Peyer's patch (tissue), 4 donors: ENCODE measurements at regions not wholly inside any gene's neighbourhood (a gene's known extent, or its start where the extent isn't known, plus 50 kb on each side); places are given as distances from the start of the nearest gene placed in this dataset.

Experiments used
- DNase-seq, 3 donors: peaks; one replicate each; pipeline ENCODE4 v3.0.0-alpha.2; 2017 to 2019
- H3K27ac ChIP-seq, 4 donors: fragments of 200-600 bp; sonication (generic); one replicate each; pipeline ENCODE4 v1.5.1; 2016 to 2019
- H3K27me3 ChIP-seq, 2 donors: fragments of 200-600 bp; sonication (generic); one replicate each; pipeline ENCODE4 v1.5.1; 2019
- H3K36me3 ChIP-seq, 3 donors: fragments of 200-600 bp; sonication (generic); one replicate each; pipeline ENCODE4 v1.5.1; 2016 to 2019
- H3K4me1 ChIP-seq, 4 donors: fragments of 200-600 bp; sonication (generic); one replicate each; pipeline ENCODE4 v1.5.1; 2016 to 2019
- H3K4me3 ChIP-seq, 4 donors: fragments of 200-600 bp; sonication (generic); 1 replicate in 3 of 4; 2 replicates in 1 of 4; pipeline ENCODE4 v1.5.1; 2016 to 2019; ENCODE audit warnings: mild to moderate bottlenecking in 1 of 4
- H3K9me3 ChIP-seq, 4 donors: fragments of 200-600 bp; sonication (generic); one replicate each; pipeline ENCODE4 v1.5.1; 2016 to 2019; ENCODE audit warnings: mild to moderate bottlenecking in 1 of 4
- CTCF ChIP-seq, 6 experiments: fragments of 450-650 bp in 4 of 6; fragments of 200-600 bp in 2 of 6; sonication (generic) in 1 of 6; IDR thresholded peaks; one replicate each; pipeline ENCODE4 v1.5.1; 2017 to 2019; ENCODE audit warnings: antibody characterized with exemption in 6 of 6, mild to moderate bottlenecking in 3 of 6, moderate library complexity in 1 of 6
- POLR2A ChIP-seq, 2 donors: fragments of 450-650 bp; IDR thresholded peaks; one replicate each; pipeline ENCODE4 v1.5.1; 2017; ENCODE audit warnings: antibody characterized with exemption in 2 of 2, mild to moderate bottlenecking in 2 of 2, moderate library complexity in 2 of 2

DNA sequence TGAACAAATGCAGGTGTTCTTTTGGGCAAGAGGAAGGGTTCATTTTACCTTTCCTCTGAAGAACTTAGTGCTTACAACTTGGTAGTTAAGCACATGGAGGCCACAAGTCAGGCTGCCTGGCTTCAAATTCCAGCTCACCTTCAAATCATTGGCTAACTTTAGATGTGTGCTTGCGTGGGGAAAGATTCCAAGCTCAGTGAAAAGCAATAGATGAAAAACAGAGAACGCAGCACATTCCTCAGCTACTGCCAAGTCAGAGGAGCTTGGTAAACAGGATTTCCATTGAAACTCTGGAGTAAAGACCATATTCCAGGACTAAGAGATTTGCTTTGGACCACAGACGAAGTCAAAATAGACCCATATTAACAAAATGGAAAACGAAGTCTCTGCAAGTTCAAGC lies 96.3 kb upstream of the ASB18 start:
- Histone ChIP-seq H3K4me1 (no peaks in the 10 kb centered on the region), H3K4me3 (no peak overlapping the region), H3K9me3 (no peaks in the 10 kb centered on the region), H3K36me3 (no peaks in the 10 kb centered on the region), H3K27me3 (no peaks in the 10 kb centered on the region), H3K27ac (no peak overlapping the region)
- TF ChIP-seq POLR2A (IDR thresholded peaks at IDR 0.05) (no peak), CTCF (IDR thresholded peaks at IDR 0.05) (no peak)
- no peak for DNase-seq

DNA sequence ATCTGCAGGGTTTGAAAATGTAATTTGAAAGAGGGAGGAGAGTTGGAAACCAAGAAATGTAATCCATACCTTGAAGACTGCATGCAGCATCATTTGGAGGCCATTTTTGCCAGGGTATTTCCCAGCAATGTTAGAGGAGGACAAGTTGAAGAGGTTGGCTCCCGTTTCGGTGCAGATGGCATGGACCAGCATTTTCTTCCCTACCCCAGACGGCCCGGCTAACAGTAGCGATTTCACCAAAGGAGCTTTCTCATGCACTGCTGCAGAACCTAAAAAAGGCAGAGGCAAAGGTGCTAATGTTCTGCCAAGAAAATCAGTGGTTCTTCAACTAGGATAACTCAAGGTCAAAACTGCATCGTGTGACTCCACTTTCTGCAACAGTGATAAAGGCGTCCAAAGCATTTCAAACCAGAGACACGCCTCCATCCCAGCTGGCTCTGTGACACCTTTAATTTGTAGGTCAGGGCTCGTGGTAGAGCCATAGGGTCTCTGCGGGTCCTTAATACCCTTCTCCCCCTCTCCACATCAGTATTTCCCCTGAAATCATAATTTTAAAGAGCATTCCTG lies 99.6 kb upstream of the ASB18 start:
- H3K27ac ChIP-seq, result no peak overlapping the region
- TF ChIP-seq CTCF (IDR thresholded peaks at IDR 0.05) (no peak), POLR2A (IDR thresholded peaks at IDR 0.05) (no peak)
- H3K36me3 ChIP-seq, result no peaks in the 10 kb centered on the region
- no peak overlapping the region for H3K4me3 ChIP-seq
- no peaks in the 10 kb centered on the region for H3K4me1 ChIP-seq
- H3K27me3 ChIP-seq, result no peaks in the 10 kb centered on the region
- H3K9me3 ChIP-seq, result no peaks in the 10 kb centered on the region
- no peak for DNase-seq

DNA sequence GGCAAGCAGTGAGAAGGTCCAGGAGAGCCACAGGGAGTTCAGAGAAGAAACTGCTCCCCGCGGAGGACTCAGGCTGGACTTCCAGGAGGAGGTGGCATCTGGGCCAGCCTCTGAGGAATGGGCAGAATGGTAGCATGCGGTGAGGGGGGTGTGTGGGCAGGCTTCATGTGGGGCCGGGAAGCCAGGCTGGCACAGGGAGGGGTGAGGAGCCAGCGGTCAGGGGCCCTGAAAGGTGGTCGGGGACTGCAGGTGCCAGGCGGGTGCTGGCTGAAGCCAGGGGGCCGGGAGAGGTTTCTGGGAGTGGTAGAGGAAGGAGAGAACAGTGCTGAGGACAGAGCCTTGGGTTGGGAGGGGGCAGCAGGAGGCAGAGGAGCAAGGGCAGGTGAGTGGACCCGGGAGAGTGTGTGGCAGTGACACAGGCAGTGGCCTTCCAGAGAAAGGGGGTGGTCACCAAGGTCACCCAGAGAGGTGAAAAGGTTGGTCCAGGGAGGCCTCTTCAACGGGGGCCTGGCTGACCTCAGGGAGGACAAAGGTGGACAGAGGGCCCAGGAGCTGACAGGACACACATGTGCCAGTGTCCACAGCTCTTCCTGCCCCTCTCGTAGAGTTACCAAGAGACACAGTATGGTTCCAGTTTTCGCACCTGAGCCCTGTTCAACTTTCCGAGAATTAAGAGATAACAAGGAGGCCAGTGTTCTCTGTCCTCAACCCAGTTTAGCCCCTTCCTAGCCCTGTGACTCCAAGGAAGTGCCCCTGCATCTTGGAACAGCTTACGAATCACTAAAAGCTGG lies 101.2 kb upstream of the ASB18 start:
- Histone ChIP-seq H3K4me1 (no peaks in the 10 kb centered on the region), H3K9me3 (no peaks in the 10 kb centered on the region), H3K4me3 (no peak overlapping the region), H3K27me3 (no peaks in the 10 kb centered on the region), H3K36me3 (no peaks in the 10 kb centered on the region), H3K27ac (no peak overlapping the region)
- no peak for DNase-seq
- TF ChIP-seq CTCF (IDR thresholded peaks at IDR 0.05) (no peak), POLR2A (IDR thresholded peaks at IDR 0.05) (no peak)

GRCh38 chr2:236366049-236366387 lies 101.8 kb upstream of the ASB18 start:
- TF ChIP-seq CTCF (IDR thresholded peaks at IDR 0.05) (no peak), POLR2A (IDR thresholded peaks at IDR 0.05) (no peak)
- H3K36me3 ChIP-seq, result no peaks in the 10 kb centered on the region
- no peaks in the 10 kb centered on the region for H3K4me1 ChIP-seq
- H3K9me3 ChIP-seq, result no peaks in the 10 kb centered on the region
- no peak overlapping the region for H3K27ac ChIP-seq
- H3K27me3 ChIP-seq, result no peaks in the 10 kb centered on the region
- DNase-seq, result no peak
- H3K4me3 ChIP-seq, result no peak overlapping the region

DNA sequence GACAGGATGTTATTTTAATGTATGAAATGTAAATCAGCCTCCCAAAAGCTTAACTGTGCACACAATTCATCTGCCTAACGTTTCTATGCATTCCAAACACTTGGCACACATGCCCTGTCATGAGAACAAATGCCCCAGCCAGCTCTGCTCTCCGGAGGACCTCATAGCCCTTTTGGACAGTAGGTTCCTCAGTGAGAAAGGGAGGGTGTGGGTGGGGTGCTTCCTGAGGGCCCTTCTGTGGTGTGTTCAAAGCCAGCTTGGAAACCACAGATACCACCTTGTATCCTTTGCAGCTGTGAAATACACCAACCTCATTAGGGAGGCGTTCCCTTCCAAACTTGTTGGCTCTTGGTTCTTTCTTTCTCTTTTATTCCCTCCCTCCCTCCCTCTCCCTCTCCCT lies 102.2 kb upstream of the ASB18 start:
- Histone ChIP-seq H3K4me1 (no peaks in the 10 kb centered on the region), H3K36me3 (no peaks in the 10 kb centered on the region), H3K9me3 (no peaks in the 10 kb centered on the region), H3K27me3 (no peaks in the 10 kb centered on the region), H3K27ac (no peak overlapping the region), H3K4me3 (no peak overlapping the region)
- DNase-seq, result no peak
- TF ChIP-seq POLR2A (IDR thresholded peaks at IDR 0.05), result no peak
- no peak for TF ChIP-seq CTCF (IDR thresholded peaks at IDR 0.05)
